ENCODE measurements at regions not wholly inside any gene's neighbourhood (a gene's known extent, or its start where the extent isn't known, plus 50 kb on each side); places are given as distances from the start of the nearest gene placed in this dataset.

DNA sequence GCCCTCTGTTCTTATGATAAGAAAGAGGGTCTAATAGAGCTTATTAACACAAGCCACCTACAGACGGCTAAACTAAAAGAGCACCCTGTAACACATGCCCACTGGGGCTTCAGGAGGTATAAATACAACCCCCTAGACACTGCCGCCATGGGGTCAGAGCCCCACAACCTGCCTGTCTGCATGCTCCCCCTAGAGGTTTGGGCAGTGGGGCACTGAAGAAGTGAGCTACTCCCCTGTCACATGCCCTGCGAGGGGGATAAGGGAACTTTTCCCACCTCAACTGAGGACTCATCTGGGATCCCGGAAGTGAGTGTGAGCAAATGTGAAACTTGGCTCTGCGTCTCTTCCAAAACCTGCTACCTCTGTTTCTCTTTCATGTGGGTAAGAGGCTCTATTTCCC, 334.5 kb downstream of the ADAM29 start:
- dilution Hi-C loops (cut with MboI; ENCODE audit: extremely low pct_ligation_motif_present, low sequenced_read_pairs) = no loop called here
- H3K9me1 ChIP-seq (ENCODE audit: control insufficient read depth, extremely low read depth, insufficient read depth, low read length) = no peaks in the 10 kb centered on the region
- no peaks in the 10 kb centered on the region for H3K9me3 ChIP-seq (ENCODE audit: control insufficient read depth, low read depth, low read length)
- no peaks in the 10 kb centered on the region for H3K79me2 ChIP-seq (ENCODE audit: control insufficient read depth, insufficient read depth, low read length)
- H3K9ac ChIP-seq (ENCODE audit: control insufficient read depth, extremely low read depth, insufficient read depth, low read length) = no peak overlapping the region
- no peak overlapping the region for H2AFZ ChIP-seq (ENCODE audit: control insufficient read depth, low read length)
- no peaks in the 10 kb centered on the region for H4K20me1 ChIP-seq (ENCODE audit: control insufficient read depth, extremely low read depth, insufficient read depth, low read length)
- no peak overlapping the region for H3K27ac ChIP-seq (ENCODE audit: control insufficient read depth, insufficient read depth, low read length)
- no peak overlapping the region for H3K4me2 ChIP-seq (ENCODE audit: control insufficient read depth, extremely low read depth, insufficient read depth, low read depth, low read length)
- H3K36me3 ChIP-seq (ENCODE audit: control insufficient read depth in 2 of 2, extremely low read depth in 1 of 2, insufficient read depth in 2 of 2, low read length in 2 of 2) = no peaks in the 10 kb centered on the region
- no peaks in the 10 kb centered on the region for H3K4me1 ChIP-seq (ENCODE audit: control insufficient read depth, extremely low read depth, insufficient read depth, low read length)
- FAIRE-seq (no peak), DNase-seq (ENCODE audit: low read depth, low spot score) (no peak)
- H3K27me3 ChIP-seq (ENCODE audit: control insufficient read depth, extremely low read depth, insufficient read depth, low read length) = no peaks in the 10 kb centered on the region
- TF ChIP-seq, protein P1, sequence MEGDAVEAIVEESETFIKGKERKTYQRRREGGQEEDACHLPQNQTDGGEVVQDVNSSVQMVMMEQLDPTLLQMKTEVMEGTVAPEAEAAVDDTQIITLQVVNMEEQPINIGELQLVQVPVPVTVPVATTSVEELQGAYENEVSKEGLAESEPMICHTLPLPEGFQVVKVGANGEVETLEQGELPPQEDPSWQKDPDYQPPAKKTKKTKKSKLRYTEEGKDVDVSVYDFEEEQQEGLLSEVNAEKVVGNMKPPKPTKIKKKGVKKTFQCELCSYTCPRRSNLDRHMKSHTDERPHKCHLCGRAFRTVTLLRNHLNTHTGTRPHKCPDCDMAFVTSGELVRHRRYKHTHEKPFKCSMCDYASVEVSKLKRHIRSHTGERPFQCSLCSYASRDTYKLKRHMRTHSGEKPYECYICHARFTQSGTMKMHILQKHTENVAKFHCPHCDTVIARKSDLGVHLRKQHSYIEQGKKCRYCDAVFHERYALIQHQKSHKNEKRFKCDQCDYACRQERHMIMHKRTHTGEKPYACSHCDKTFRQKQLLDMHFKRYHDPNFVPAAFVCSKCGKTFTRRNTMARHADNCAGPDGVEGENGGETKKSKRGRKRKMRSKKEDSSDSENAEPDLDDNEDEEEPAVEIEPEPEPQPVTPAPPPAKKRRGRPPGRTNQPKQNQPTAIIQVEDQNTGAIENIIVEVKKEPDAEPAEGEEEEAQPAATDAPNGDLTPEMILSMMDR (optimal IDR thresholded peaks at IDR 0.05 in 1 of 3, IDR thresholded peaks at IDR 0.05 in 1 of 3, conservative IDR thresholded peaks at IDR 0.05 in 1 of 3; ENCODE audit: extremely low read depth in 1 of 3, insufficient read depth in 2 of 3, low read length in 3 of 3) = no peak
- TF ChIP-seq EZH2 (IDR thresholded peaks at IDR 0.05; ENCODE audit: low read length) = no peak
- H3K4me3 ChIP-seq (ENCODE audit: control insufficient read depth in 2 of 3, extremely low read depth in 1 of 3, insufficient read depth in 2 of 3, low read depth in 1 of 3, low read length in 3 of 3) = no peak overlapping the region

DNA sequence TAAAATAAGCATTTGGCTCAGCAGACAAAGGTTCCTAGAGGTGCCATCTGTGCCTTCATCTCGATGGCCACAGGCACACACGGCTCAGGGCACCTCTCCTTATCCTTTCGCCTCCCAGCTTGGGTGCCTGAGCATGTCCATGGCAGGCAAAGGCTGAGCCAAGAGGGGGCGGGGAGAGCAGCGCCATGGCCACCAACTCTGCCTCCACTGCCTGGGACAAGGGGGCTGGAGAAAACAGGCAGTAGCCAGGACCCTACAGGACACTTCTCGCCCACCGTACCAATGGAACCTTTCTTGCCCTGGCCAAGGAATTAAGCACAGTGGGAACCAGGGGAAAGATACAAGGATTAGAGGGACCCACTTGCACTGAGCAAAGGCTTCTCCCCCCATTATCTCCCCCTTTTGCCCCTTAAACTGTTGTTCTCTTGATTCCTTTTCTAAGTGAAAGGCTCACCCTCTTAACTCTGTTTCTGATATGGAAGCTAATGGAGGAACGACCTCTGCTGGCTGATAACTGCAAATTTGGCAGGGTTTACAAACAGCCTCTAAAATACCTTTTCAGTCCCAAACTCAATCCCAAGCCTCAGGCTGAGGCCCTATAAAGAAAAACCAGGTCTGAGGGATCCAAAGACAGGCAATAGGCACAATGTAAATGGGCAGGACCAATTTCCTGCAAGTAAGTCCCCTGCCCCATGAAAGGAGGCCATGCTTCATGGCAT, 335.2 kb downstream of the ADAM29 start:
- H3K9ac ChIP-seq (ENCODE audit: control insufficient read depth, extremely low read depth, insufficient read depth, low read length) = no peak overlapping the region
- no peak overlapping the region for H3K4me2 ChIP-seq (ENCODE audit: control insufficient read depth, extremely low read depth, insufficient read depth, low read depth, low read length)
- H3K4me3 ChIP-seq (ENCODE audit: control insufficient read depth in 2 of 3, extremely low read depth in 1 of 3, insufficient read depth in 2 of 3, low read depth in 1 of 3, low read length in 3 of 3) = no peak overlapping the region
- no peaks in the 10 kb centered on the region for H4K20me1 ChIP-seq (ENCODE audit: control insufficient read depth, extremely low read depth, insufficient read depth, low read length)
- no peaks in the 10 kb centered on the region for H3K27me3 ChIP-seq (ENCODE audit: control insufficient read depth, extremely low read depth, insufficient read depth, low read length)
- H3K9me3 ChIP-seq (ENCODE audit: control insufficient read depth, low read depth, low read length) = no peaks in the 10 kb centered on the region
- H3K4me1 ChIP-seq (ENCODE audit: control insufficient read depth, extremely low read depth, insufficient read depth, low read length) = no peaks in the 10 kb centered on the region
- FAIRE-seq (no peak), DNase-seq (ENCODE audit: low read depth, low spot score) (no peak)
- H2AFZ ChIP-seq (ENCODE audit: control insufficient read depth, low read length) = no peak overlapping the region
- no peak for TF ChIP-seq EZH2 (IDR thresholded peaks at IDR 0.05; ENCODE audit: low read length)
- no peak overlapping the region for H3K27ac ChIP-seq (ENCODE audit: control insufficient read depth, insufficient read depth, low read length)
- no peaks in the 10 kb centered on the region for H3K36me3 ChIP-seq (ENCODE audit: control insufficient read depth in 2 of 2, extremely low read depth in 1 of 2, insufficient read depth in 2 of 2, low read length in 2 of 2)
- H3K79me2 ChIP-seq (ENCODE audit: control insufficient read depth, insufficient read depth, low read length) = no peaks in the 10 kb centered on the region
- H3K9me1 ChIP-seq (ENCODE audit: control insufficient read depth, extremely low read depth, insufficient read depth, low read length) = no peaks in the 10 kb centered on the region
- dilution Hi-C loops (cut with MboI; ENCODE audit: extremely low pct_ligation_motif_present, low sequenced_read_pairs) = no loop called here

DNA sequence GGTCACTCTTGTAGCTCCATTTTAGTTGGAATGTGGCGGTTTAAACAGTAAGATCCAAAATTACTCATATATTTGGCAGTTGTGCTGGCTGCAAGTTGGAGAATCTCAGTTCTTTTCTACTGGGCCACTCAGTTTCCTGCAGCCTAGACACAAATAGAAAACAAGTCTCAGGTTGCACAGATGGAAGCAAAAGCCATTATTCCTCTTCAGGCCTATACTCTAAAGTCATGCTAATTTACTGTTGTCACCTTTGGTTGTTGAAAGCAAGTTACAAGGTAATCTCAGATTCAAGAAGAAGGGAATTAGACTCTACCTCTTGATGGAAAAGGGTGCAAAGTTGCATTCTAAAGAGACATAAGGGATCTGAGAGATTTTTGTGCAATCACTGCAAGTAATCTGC, 345.4 kb downstream of the ADAM29 start:
- TF ChIP-seq EZH2 (IDR thresholded peaks at IDR 0.05; ENCODE audit: low read length) = no peak
- TF ChIP-seq, protein P1 (optimal IDR thresholded peaks at IDR 0.05 in 1 of 3, IDR thresholded peaks at IDR 0.05 in 1 of 3, conservative IDR thresholded peaks at IDR 0.05 in 1 of 3; ENCODE audit: extremely low read depth in 1 of 3, insufficient read depth in 2 of 3, low read length in 3 of 3) = no peak
- H3K36me3 ChIP-seq (ENCODE audit: control insufficient read depth in 2 of 2, extremely low read depth in 1 of 2, insufficient read depth in 2 of 2, low read length in 2 of 2) = no peaks in the 10 kb centered on the region
- FAIRE-seq (no peak), DNase-seq (ENCODE audit: low read depth, low spot score) (no peak)
- no peaks in the 10 kb centered on the region for H4K20me1 ChIP-seq (ENCODE audit: control insufficient read depth, extremely low read depth, insufficient read depth, low read length)
- no peaks in the 10 kb centered on the region for H3K79me2 ChIP-seq (ENCODE audit: control insufficient read depth, insufficient read depth, low read length)
- H3K9ac ChIP-seq (ENCODE audit: control insufficient read depth, extremely low read depth, insufficient read depth, low read length) = no peak overlapping the region
- no peaks in the 10 kb centered on the region for H3K4me1 ChIP-seq (ENCODE audit: control insufficient read depth, extremely low read depth, insufficient read depth, low read length)
- no peak overlapping the region for H3K4me3 ChIP-seq (ENCODE audit: control insufficient read depth in 2 of 3, extremely low read depth in 1 of 3, insufficient read depth in 2 of 3, low read depth in 1 of 3, low read length in 3 of 3)
- no peak overlapping the region for H3K4me2 ChIP-seq (ENCODE audit: control insufficient read depth, extremely low read depth, insufficient read depth, low read depth, low read length)
- no peak overlapping the region for H3K27ac ChIP-seq (ENCODE audit: control insufficient read depth, insufficient read depth, low read length)
- no peaks in the 10 kb centered on the region for H3K9me3 ChIP-seq (ENCODE audit: control insufficient read depth, low read depth, low read length)
- H2AFZ ChIP-seq (ENCODE audit: control insufficient read depth, low read length) = no peak overlapping the region
- dilution Hi-C loops (cut with MboI; ENCODE audit: extremely low pct_ligation_motif_present, low sequenced_read_pairs) = no loop called here
- H3K9me1 ChIP-seq (ENCODE audit: control insufficient read depth, extremely low read depth, insufficient read depth, low read length) = no peaks in the 10 kb centered on the region
- H3K27me3 ChIP-seq (ENCODE audit: control insufficient read depth, extremely low read depth, insufficient read depth, low read length) = no peaks in the 10 kb centered on the region

Data from keratinocyte (primary cell).